ENCODE measurements at regions not wholly inside any gene's neighbourhood (a gene's known extent, or its start where the extent isn't known, plus 50 kb on each side); places are given as distances from the start of the nearest gene placed in this dataset.

- TF ChIP-seq EZH2phosphoT487 (IDR thresholded peaks at IDR 0.05; ENCODE audit: borderline replicate concordance): no peak
- TF ChIP-seq, protein P1, sequence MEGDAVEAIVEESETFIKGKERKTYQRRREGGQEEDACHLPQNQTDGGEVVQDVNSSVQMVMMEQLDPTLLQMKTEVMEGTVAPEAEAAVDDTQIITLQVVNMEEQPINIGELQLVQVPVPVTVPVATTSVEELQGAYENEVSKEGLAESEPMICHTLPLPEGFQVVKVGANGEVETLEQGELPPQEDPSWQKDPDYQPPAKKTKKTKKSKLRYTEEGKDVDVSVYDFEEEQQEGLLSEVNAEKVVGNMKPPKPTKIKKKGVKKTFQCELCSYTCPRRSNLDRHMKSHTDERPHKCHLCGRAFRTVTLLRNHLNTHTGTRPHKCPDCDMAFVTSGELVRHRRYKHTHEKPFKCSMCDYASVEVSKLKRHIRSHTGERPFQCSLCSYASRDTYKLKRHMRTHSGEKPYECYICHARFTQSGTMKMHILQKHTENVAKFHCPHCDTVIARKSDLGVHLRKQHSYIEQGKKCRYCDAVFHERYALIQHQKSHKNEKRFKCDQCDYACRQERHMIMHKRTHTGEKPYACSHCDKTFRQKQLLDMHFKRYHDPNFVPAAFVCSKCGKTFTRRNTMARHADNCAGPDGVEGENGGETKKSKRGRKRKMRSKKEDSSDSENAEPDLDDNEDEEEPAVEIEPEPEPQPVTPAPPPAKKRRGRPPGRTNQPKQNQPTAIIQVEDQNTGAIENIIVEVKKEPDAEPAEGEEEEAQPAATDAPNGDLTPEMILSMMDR (conservative IDR thresholded peaks at IDR 0.05; ENCODE audit: low read length): no peak
- Histone ChIP-seq H3K4me1 (ENCODE audit: insufficient read depth, low read length, poor library complexity, severe bottlenecking) (no peaks in the 10 kb centered on the region), H2AFZ (ENCODE audit: low read length) (no peak overlapping the region), H3K79me2 (ENCODE audit: insufficient read depth, low read length) (no peaks in the 10 kb centered on the region), H3F3A (ENCODE audit: low read depth) (no peaks in the 10 kb centered on the region), H3K9ac (ENCODE audit: low read depth, low read length, poor library complexity, severe bottlenecking) (no peak overlapping the region), H3K4me2 (ENCODE audit: low read depth, low read length, poor library complexity, severe bottlenecking) (no peak overlapping the region), H3K9me3 (ENCODE audit: insufficient read depth, low read depth, low read length) (no peaks in the 10 kb centered on the region), H4K20me1 (ENCODE audit: insufficient read depth, low read length, poor library complexity, severe bottlenecking) (no peaks in the 10 kb centered on the region), H3K9me2 (replicated peaks; ENCODE audit: low read depth, low read length) (no peaks in the 10 kb centered on the region), H3K4me3 (ENCODE audit: low read length, poor library complexity, severe bottlenecking) (no peak overlapping the region), H3K27me3 (ENCODE audit: insufficient read depth, low read length, poor library complexity, severe bottlenecking) (no peaks in the 10 kb centered on the region), H3K36me3 (ENCODE audit: insufficient read depth, low read length) (no peaks in the 10 kb centered on the region)
These were observed 201.0 kb downstream of the NRIP1 start for GRCh38 chr21:14863745-14864210.

- Histone ChIP-seq H3K27me3 (ENCODE audit: insufficient read depth, low read length, poor library complexity, severe bottlenecking) (no peaks in the 10 kb centered on the region), H2AFZ (ENCODE audit: low read length) (no peak overlapping the region), H3K79me2 (ENCODE audit: insufficient read depth, low read length) (no peaks in the 10 kb centered on the region), H4K20me1 (ENCODE audit: insufficient read depth, low read length, poor library complexity, severe bottlenecking) (no peaks in the 10 kb centered on the region), H3K4me3 (ENCODE audit: low read length, poor library complexity, severe bottlenecking) (no peak overlapping the region), H3K9me3 (ENCODE audit: insufficient read depth, low read depth, low read length) (no peaks in the 10 kb centered on the region), H3K36me3 (ENCODE audit: insufficient read depth, low read length) (no peaks in the 10 kb centered on the region), H3K4me2 (ENCODE audit: low read depth, low read length, poor library complexity, severe bottlenecking) (no peak overlapping the region), H3F3A (ENCODE audit: low read depth) (no peaks in the 10 kb centered on the region), H3K4me1 (ENCODE audit: insufficient read depth, low read length, poor library complexity, severe bottlenecking) (no peaks in the 10 kb centered on the region), H3K9ac (ENCODE audit: low read depth, low read length, poor library complexity, severe bottlenecking) (no peak overlapping the region), H3K9me2 (replicated peaks; ENCODE audit: low read depth, low read length) (no peaks in the 10 kb centered on the region)
- TF ChIP-seq EZH2phosphoT487 (IDR thresholded peaks at IDR 0.05; ENCODE audit: borderline replicate concordance): no peak
- TF ChIP-seq, protein P1 (conservative IDR thresholded peaks at IDR 0.05; ENCODE audit: low read length): peak; percentile 65
These were observed 201.7 kb downstream of the NRIP1 start for GRCh38 chr21:14862794-14863720.

DNA sequence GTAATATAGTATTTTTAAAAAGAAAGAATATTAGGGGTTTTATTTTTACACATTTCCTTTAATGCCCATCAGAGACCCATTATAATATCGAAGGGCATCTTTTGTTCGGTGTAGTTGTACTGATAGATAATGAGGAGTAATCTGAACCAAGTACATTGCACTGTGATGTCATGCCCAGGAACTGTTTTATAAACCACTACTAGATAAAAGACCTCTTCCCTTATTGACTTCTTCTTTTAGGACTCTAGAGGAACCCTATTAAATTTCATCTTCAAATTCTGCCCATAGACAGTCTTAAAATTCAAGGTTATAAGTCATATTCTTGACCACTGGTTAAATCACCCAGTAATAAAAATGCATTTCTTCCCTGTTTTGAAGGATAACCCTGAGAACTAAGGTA is 206.5 kb downstream of the NRIP1 start:
- H3K27me3 ChIP-seq (ENCODE audit: insufficient read depth, low read length, poor library complexity, severe bottlenecking): no peaks in the 10 kb centered on the region
- H2AFZ ChIP-seq (ENCODE audit: low read length): no peak overlapping the region
- H3K9me3 ChIP-seq (ENCODE audit: insufficient read depth, low read depth, low read length): no peaks in the 10 kb centered on the region
- no peaks in the 10 kb centered on the region for H3K4me1 ChIP-seq (ENCODE audit: insufficient read depth, low read length, poor library complexity, severe bottlenecking)
- no peaks in the 10 kb centered on the region for H3F3A ChIP-seq (ENCODE audit: low read depth)
- H3K9me2 ChIP-seq (replicated peaks; ENCODE audit: low read depth, low read length): no peaks in the 10 kb centered on the region
- no peaks in the 10 kb centered on the region for H4K20me1 ChIP-seq (ENCODE audit: insufficient read depth, low read length, poor library complexity, severe bottlenecking)
- H3K4me2 ChIP-seq (ENCODE audit: low read depth, low read length, poor library complexity, severe bottlenecking): no peak overlapping the region
- no peak overlapping the region for H3K4me3 ChIP-seq (ENCODE audit: low read length, poor library complexity, severe bottlenecking)
- TF ChIP-seq, protein P1 (conservative IDR thresholded peaks at IDR 0.05; ENCODE audit: low read length): no peak
- TF ChIP-seq EZH2phosphoT487 (IDR thresholded peaks at IDR 0.05; ENCODE audit: borderline replicate concordance): no peak
- H3K79me2 ChIP-seq (ENCODE audit: insufficient read depth, low read length): no peaks in the 10 kb centered on the region
- H3K9ac ChIP-seq (ENCODE audit: low read depth, low read length, poor library complexity, severe bottlenecking): no peak overlapping the region
- no peaks in the 10 kb centered on the region for H3K36me3 ChIP-seq (ENCODE audit: insufficient read depth, low read length)

All from Loucy (cell line).